ENCODE measurements at regions not wholly inside any gene's neighbourhood (a gene's known extent, or its start where the extent isn't known, plus 50 kb on each side); places are given as distances from the start of the nearest gene placed in this dataset.

DNA sequence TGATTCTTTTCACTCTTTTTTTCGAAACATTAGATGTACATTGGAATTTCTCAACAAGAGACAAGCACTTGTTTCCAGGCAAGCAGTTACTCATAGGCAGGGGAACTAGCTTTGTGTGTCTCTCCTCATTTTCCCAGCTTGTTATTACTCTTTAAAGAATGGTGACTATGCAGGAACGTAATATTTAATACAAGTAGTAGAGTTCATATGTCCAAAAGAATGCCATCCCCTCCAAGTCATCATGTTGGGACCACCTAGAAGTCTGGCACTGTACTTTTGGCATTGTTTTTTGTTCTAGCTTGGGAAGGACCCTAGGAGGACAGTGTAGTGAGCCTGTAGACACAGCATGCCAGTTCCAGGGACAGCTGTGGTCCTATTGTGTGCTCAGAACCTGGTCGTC is 650.7 kb downstream of the INHBA start:
- H3K27me3 ChIP-seq = no peaks in the 10 kb centered on the region
- no peaks in the 10 kb centered on the region for H3K9me3 ChIP-seq
- peaks cover 0 to 6% of the 10 kb centered on the region in 2 experiments for H3K4me1 ChIP-seq (ENCODE audit: control insufficient read depth in 1 of 2, insufficient read depth in 1 of 2, low read depth in 1 of 2, low read length in 1 of 2)
- no peaks in the 10 kb centered on the region for H3K36me3 ChIP-seq
- H3K27ac ChIP-seq = no peak overlapping the region
- no peak overlapping the region for H3K4me3 ChIP-seq (ENCODE audit: low read depth in 1 of 2, low read length in 1 of 2)
- no peak for TF ChIP-seq CTCF (IDR thresholded peaks at IDR 0.05)

DNA sequence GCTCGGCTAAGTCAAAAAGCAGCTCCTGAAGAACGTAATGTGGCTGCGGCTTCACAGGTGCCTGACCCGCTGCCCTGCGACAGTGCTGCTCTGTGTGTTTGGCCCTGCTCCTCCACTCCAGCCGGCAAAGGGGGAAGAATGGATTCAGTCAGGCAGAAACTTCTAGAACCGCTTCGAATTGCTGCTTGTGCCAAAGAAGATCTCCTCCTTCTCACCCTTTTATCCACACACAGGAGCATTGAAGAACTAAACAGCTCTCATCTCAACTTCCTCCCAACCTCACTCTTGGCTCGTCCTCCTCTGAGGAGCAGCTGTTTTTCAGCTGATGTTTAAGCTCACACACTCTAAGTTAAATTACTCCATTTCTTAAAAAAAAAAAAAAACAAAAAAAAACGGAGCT is 651.4 kb downstream of the INHBA start:
- no peak overlapping the region for H3K27ac ChIP-seq
- H3K4me1 ChIP-seq (ENCODE audit: control insufficient read depth in 1 of 2, insufficient read depth in 1 of 2, low read depth in 1 of 2, low read length in 1 of 2) = peaks cover 0 to 6% of the 10 kb centered on the region in 2 experiments
- no peaks in the 10 kb centered on the region for H3K27me3 ChIP-seq
- H3K4me3 ChIP-seq (ENCODE audit: low read depth in 1 of 2, low read length in 1 of 2) = no peak overlapping the region
- no peaks in the 10 kb centered on the region for H3K36me3 ChIP-seq
- H3K9me3 ChIP-seq = no peaks in the 10 kb centered on the region
- no peak for TF ChIP-seq CTCF (IDR thresholded peaks at IDR 0.05)

DNA sequence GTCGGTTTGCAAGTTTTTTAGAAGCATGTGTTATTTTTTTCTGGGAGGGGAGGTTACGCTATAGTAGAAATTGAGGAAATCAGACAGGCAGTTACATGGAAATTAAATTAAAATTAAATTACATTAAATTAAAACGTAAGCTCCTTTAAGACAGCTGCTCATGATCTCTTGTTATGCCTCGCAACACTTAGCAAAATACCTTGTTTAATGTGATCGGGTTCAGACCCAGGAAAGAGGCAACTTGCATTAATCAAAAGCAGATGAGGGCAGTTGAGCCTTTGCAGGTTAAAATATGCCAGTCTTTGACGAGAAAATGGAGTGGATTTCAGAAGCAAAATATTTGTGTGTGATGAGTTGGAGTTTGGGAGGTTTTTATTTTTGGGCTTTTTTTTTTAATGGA is 651.8 kb downstream of the INHBA start:
- no peaks in the 10 kb centered on the region for H3K9me3 ChIP-seq
- H3K4me1 ChIP-seq (ENCODE audit: control insufficient read depth in 1 of 2, insufficient read depth in 1 of 2, low read depth in 1 of 2, low read length in 1 of 2) = peaks cover 0 to 6% of the 10 kb centered on the region in 2 experiments
- no peak overlapping the region for H3K4me3 ChIP-seq (ENCODE audit: low read depth in 1 of 2, low read length in 1 of 2)
- no peak for TF ChIP-seq CTCF (IDR thresholded peaks at IDR 0.05)
- H3K36me3 ChIP-seq = no peaks in the 10 kb centered on the region
- no peaks in the 10 kb centered on the region for H3K27me3 ChIP-seq
- H3K27ac ChIP-seq = no peak overlapping the region

- no peak overlapping the region for H3K4me3 ChIP-seq (ENCODE audit: low read depth in 1 of 2, low read length in 1 of 2)
- no peaks in the 10 kb centered on the region for H3K36me3 ChIP-seq
- no peaks in the 10 kb centered on the region for H3K9me3 ChIP-seq
- no peak for TF ChIP-seq CTCF (IDR thresholded peaks at IDR 0.05)
- no peak overlapping the region for H3K27ac ChIP-seq
- peaks cover 0 to 6% of the 10 kb centered on the region in 2 experiments for H3K4me1 ChIP-seq (ENCODE audit: control insufficient read depth in 1 of 2, insufficient read depth in 1 of 2, low read depth in 1 of 2, low read length in 1 of 2)
- H3K27me3 ChIP-seq = no peaks in the 10 kb centered on the region
Observed at GRCh38 chr7:41048771-41049170, 654.1 kb downstream of the INHBA start.

DNA sequence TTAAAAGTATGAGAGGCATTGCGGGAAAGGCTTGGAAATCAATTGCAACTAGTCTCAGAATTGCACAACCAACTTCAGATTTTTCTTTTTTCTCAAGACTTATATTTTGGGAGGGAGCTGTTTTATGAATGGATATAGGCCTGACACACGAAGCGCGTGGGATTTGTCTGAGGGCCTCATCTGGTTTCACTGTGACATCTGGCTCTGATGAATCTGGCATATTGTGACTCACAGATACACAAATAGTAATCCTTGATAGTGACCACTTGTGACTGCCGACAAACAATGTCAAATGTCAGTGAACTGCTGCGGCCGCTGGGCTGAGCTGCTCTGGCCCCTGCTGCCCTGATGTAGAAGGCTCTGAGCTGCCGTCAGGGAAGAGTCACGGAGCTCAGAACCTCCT is 655.1 kb downstream of the INHBA start:
- Histone ChIP-seq H3K27ac (no peak overlapping the region), H3K4me3 (ENCODE audit: low read depth in 1 of 2, low read length in 1 of 2) (no peak overlapping the region)

More for the DNA sequence above, 655.1 kb downstream of the INHBA start:
- Histone ChIP-seq H3K4me1 (ENCODE audit: control insufficient read depth in 1 of 2, insufficient read depth in 1 of 2, low read depth in 1 of 2, low read length in 1 of 2) (peaks cover 0 to 6% of the 10 kb centered on the region in 2 experiments), H3K27me3 (no peaks in the 10 kb centered on the region), H3K9me3 (no peaks in the 10 kb centered on the region), H3K36me3 (no peaks in the 10 kb centered on the region)
- TF ChIP-seq CTCF (IDR thresholded peaks at IDR 0.05) = no peak
